Kidney glomerular epithelial cell (primary cell): ENCODE measurements at regions not wholly inside any gene's neighbourhood (a gene's known extent, or its start where the extent isn't known, plus 50 kb on each side); places are given as distances from the start of the nearest gene placed in this dataset.
"Not testable (repeated sequence)": the region's sequence is repeated elsewhere in the genome, so short reads cannot be mapped to it uniquely, and the experiment has no call there.

Experiments
- DNase-seq: peaks from one replicate; lab custom pipeline; 2025; lab: John Stamatoyannopoulos, UW

- no peak for DNase-seq
These were observed 201.5 kb downstream of the SMAD2 start for GRCh38 chr18:47728921-47729320.

- no peak for DNase-seq
These were observed 203.1 kb downstream of the SMAD2 start for GRCh38 chr18:47727409-47727808.

- DNase-seq: no peak
These were observed 203.9 kb downstream of the SMAD2 start for GRCh38 chr18:47726550-47726949.

GRCh38 chr18:47725656-47726055, 204.8 kb downstream of the SMAD2 start:
- DNase-seq: no peak

- DNase-seq: no peak
These were observed 206.1 kb downstream of the SMAD2 start for GRCh38 chr18:47724186-47724975.

GRCh38 chr18:47721876-47722275, 208.6 kb downstream of the SMAD2 start:
- DNase-seq: no peak

GRCh38 chr18:47720741-47721140, 209.7 kb downstream of the SMAD2 start:
- no peak for DNase-seq

- DNase-seq: no peak
These were observed 211.2 kb downstream of the SMAD2 start for GRCh38 chr18:47719096-47719780.

- no peak for DNase-seq
These were observed 211.8 kb downstream of the SMAD2 start for GRCh38 chr18:47718646-47719045.

- DNase-seq: no peak
These were observed 213.2 kb downstream of the SMAD2 start for GRCh38 chr18:47717257-47717656.

GRCh38 chr18:47716632-47717185, 213.8 kb downstream of the SMAD2 start:
- DNase-seq: no peak

GRCh38 chr18:47710451-47710850, 220.0 kb downstream of the SMAD2 start:
- no peak for DNase-seq

- no peak for DNase-seq
These were observed 220.9 kb downstream of the SMAD2 start for GRCh38 chr18:47709556-47709955.

- no peak for DNase-seq
These were observed 222.3 kb downstream of the SMAD2 start for GRCh38 chr18:47708206-47708605.

GRCh38 chr18:47701134-47701533, 229.3 kb downstream of the SMAD2 start:
- DNase-seq: no peak

GRCh38 chr18:47696870-47697269, 233.6 kb downstream of the SMAD2 start:
- DNase-seq: no peak

- no peak for DNase-seq
These were observed 238.8 kb downstream of the SMAD2 start for GRCh38 chr18:47691611-47692010.

- DNase-seq: not testable (repeated sequence)
These were observed 239.7 kb downstream of the SMAD2 start for GRCh38 chr18:47690778-47691177.

- DNase-seq: no peak
These were observed 241.1 kb downstream of the SMAD2 start for GRCh38 chr18:47689371-47689770.

GRCh38 chr18:47686806-47687205, 243.7 kb downstream of the SMAD2 start:
- no peak for DNase-seq

GRCh38 chr18:47683774-47684173, 246.7 kb downstream of the SMAD2 start:
- no peak for DNase-seq

- DNase-seq: no peak
These were observed 247.6 kb downstream of the SMAD2 start for GRCh38 chr18:47682876-47683275.

- no peak for DNase-seq
These were observed 250.0 kb downstream of the SMAD2 start for GRCh38 chr18:47680488-47680887.
